Chondrocyte (in vitro differentiated cells): ENCODE measurements at regions not wholly inside any gene's neighbourhood (a gene's known extent, or its start where the extent isn't known, plus 50 kb on each side); places are given as distances from the start of the nearest gene placed in this dataset.
"Not testable (repeated sequence)": the region's sequence is repeated elsewhere in the genome, so short reads cannot be mapped to it uniquely, and the experiment has no call there.

ENCODE experiments used
- DNase-seq: peaks from one replicate; pipeline ENCODE4 v3.0.0; 2021; ENCODE audit warnings: mixed read lengths, low spot score
- H3K27ac Mint-ChIP-seq: one replicate; pipeline ENCODE4 v1.8.0; 2021; ENCODE audit warnings: mild to moderate bottlenecking, moderate library complexity, mixed read lengths; ENCODE audit not compliant: unreplicated experiment
- H3K27me3 Mint-ChIP-seq: 2 replicates; pipeline ENCODE4 v1.8.0; 2021; ENCODE audit warnings: low read depth, mixed read lengths
- H3K36me3 Mint-ChIP-seq: 2 replicates; pipeline ENCODE4 v1.8.0; 2021; ENCODE audit warnings: low read depth, mixed read lengths
- H3K4me1 Mint-ChIP-seq: 2 replicates; pipeline ENCODE4 v1.8.0; 2021; ENCODE audit warnings: low read depth, mild to moderate bottlenecking, mixed read lengths
- H3K4me3 Mint-ChIP-seq: one replicate; pipeline ENCODE4 v1.8.0; 2021; ENCODE audit warnings: mild to moderate bottlenecking, moderate library complexity, mixed read lengths; ENCODE audit not compliant: unreplicated experiment
- H3K9me3 Mint-ChIP-seq: 2 replicates; pipeline ENCODE4 v1.8.0; 2021; ENCODE audit warnings: low read depth, mixed read lengths
- CTCF ChIP-seq: fragments of 200-600 bp; sonication (generic); IDR thresholded peaks from 2 replicates; pipeline ENCODE4 v1.5.0; 2021; ENCODE audit warnings: antibody characterized with exemption, mild to moderate bottlenecking, moderate library complexity

GRCh38 chr1:78731674-78732073 is 82.0 kb downstream of the IFI44 start:
- Mint-ChIP-seq H3K27ac (no peak overlapping the region), H3K27me3 (no peaks in the 10 kb centered on the region)
- DNase-seq = no peak

GRCh38 chr1:78737241-78737640 is 87.6 kb downstream of the IFI44 start:
- no peak overlapping the region for H3K4me3 Mint-ChIP-seq
- H3K4me1 Mint-ChIP-seq = no peaks in the 10 kb centered on the region

More at GRCh38 chr1:78731674-78732073, 82.0 kb downstream of the IFI44 start:
- no peaks in the 10 kb centered on the region for H3K36me3 Mint-ChIP-seq
- H3K4me1 Mint-ChIP-seq = peaks cover 3% of the 10 kb centered on the region
- no peaks in the 10 kb centered on the region for H3K9me3 Mint-ChIP-seq
- H3K4me3 Mint-ChIP-seq = no peak overlapping the region
- TF ChIP-seq CTCF = no peak

GRCh38 chr1:78743626-78744025 is 94.0 kb downstream of the IFI44 start:
- Mint-ChIP-seq H3K27me3 (no peaks in the 10 kb centered on the region), H3K4me1 (peaks cover 17% of the 10 kb centered on the region), H3K9me3 (peaks cover 4% of the 10 kb centered on the region), H3K27ac (no peak overlapping the region), H3K36me3 (no peaks in the 10 kb centered on the region), H3K4me3 (no peak overlapping the region)
- peak; percentile 66 for TF ChIP-seq CTCF
- no peak for DNase-seq

More at GRCh38 chr1:78737241-78737640, 87.6 kb downstream of the IFI44 start:
- Mint-ChIP-seq H3K9me3 (peaks cover 12% of the 10 kb centered on the region), H3K27ac (no peak overlapping the region), H3K27me3 (no peaks in the 10 kb centered on the region), H3K36me3 (no peaks in the 10 kb centered on the region)
- TF ChIP-seq CTCF = no peak
- no peak for DNase-seq

GRCh38 chr1:78745111-78745510 is 95.5 kb downstream of the IFI44 start:
- Mint-ChIP-seq H3K27ac (no peak overlapping the region), H3K36me3 (no peaks in the 10 kb centered on the region), H3K4me1 (peaks cover 17% of the 10 kb centered on the region), H3K27me3 (no peaks in the 10 kb centered on the region), H3K9me3 (no peaks in the 10 kb centered on the region), H3K4me3 (no peak overlapping the region)
- no peak for DNase-seq
- no peak for TF ChIP-seq CTCF

- Mint-ChIP-seq H3K9me3 (peaks cover 19% of the 10 kb centered on the region), H3K36me3 (peaks cover 11% of the 10 kb centered on the region)
- not testable (repeated sequence) for H3K4me1 Mint-ChIP-seq, DNase-seq, H3K4me3 Mint-ChIP-seq, H3K27me3 Mint-ChIP-seq, H3K27ac Mint-ChIP-seq
These were observed 104.0 kb downstream of the IFI44 start for GRCh38 chr1:78753679-78754078.

- Mint-ChIP-seq H3K4me3 (no peak overlapping the region), H3K27me3 (no peaks in the 10 kb centered on the region), H3K4me1 (peaks cover 7% of the 10 kb centered on the region), H3K36me3 (peaks cover 11% of the 10 kb centered on the region), H3K27ac (no peak overlapping the region), H3K9me3 (peaks cover 19% of the 10 kb centered on the region)
- TF ChIP-seq CTCF = no peak
- no peak for DNase-seq
These were observed 106.4 kb downstream of the IFI44 start for GRCh38 chr1:78755986-78756385.
